IMR-90 (cell line): ENCODE measurements at regions not wholly inside any gene's neighbourhood (a gene's known extent, or its start where the extent isn't known, plus 50 kb on each side); places are given as distances from the start of the nearest gene placed in this dataset.

ENCODE experiments used
- CEBPB ChIP-seq: IDR thresholded peaks from 2 replicates; pipeline ENCODE4 v1.6.1; 2012; ENCODE audit warnings: low read depth, low read length, improper control_type of control experiment
- CHD1 ChIP-seq: IDR thresholded peaks from 2 replicates; pipeline ENCODE4 v1.6.1; 2012; ENCODE audit warnings: low read depth, low read length, improper control_type of control experiment
- CTCF ChIP-seq: conservative IDR thresholded peaks from 2 replicates; pipeline ENCODE4 v1.5.1; 2012; ENCODE audit warnings: mild to moderate bottlenecking, low read depth, low read length, improper control_type of control experiment
- ELK1 ChIP-seq: fragments of 150-350 bp; IDR thresholded peaks from 2 replicates; pipeline ENCODE4 v1.6.1; 2016; ENCODE audit warnings: low read depth, mild to moderate bottlenecking, low read length, moderate library complexity, borderline replicate concordance
- FOS ChIP-seq: fragments of 150-350 bp; IDR thresholded peaks from 2 replicates; pipeline ENCODE4 v1.6.1; 2016; ENCODE audit warnings: low read depth, low read length
- MXI1 ChIP-seq: IDR thresholded peaks from 2 replicates; pipeline ENCODE4 v1.6.1; 2012; ENCODE audit warnings: low read depth, mild to moderate bottlenecking, low read length, moderate library complexity, borderline replicate concordance
- POLR2A ChIP-seq: IDR thresholded peaks from 2 replicates; pipeline ENCODE4 v1.6.1; 2012; ENCODE audit warnings: mild to moderate bottlenecking, low read depth, low read length
- RAD21 ChIP-seq: IDR thresholded peaks from 2 replicates; pipeline ENCODE4 v1.6.1; 2012; ENCODE audit warnings: low read length, improper control_type of control experiment
- RCOR1 ChIP-seq: IDR thresholded peaks from 2 replicates; pipeline ENCODE4 v1.6.1; 2012; ENCODE audit warnings: mild to moderate bottlenecking, low read length, improper control_type of control experiment; ENCODE audit not compliant: insufficient replicate concordance
- RFX5 ChIP-seq: IDR thresholded peaks from 2 replicates; pipeline ENCODE4 v1.8.0; 2012; ENCODE audit warnings: low read depth, mild to moderate bottlenecking, low read length, moderate library complexity
- SMC3 ChIP-seq: fragments of 150-350 bp; IDR thresholded peaks from 2 replicates; pipeline ENCODE4 v1.6.1; 2016; ENCODE audit warnings: low read depth, mild to moderate bottlenecking, antibody characterized with exemption, low read length, moderate library complexity
- USF2 ChIP-seq: fragments of 150-350 bp; IDR thresholded peaks from 2 replicates; pipeline ENCODE4 v1.6.1; 2017; ENCODE audit warnings: mild to moderate bottlenecking, antibody characterized with exemption, low read length, low read depth

GRCh38 chr2:144796164-144796563 lies 276.2 kb upstream of the ZEB2 start:
- TF ChIP-seq CTCF (no peak), RAD21 (no peak), USF2 (no peak), ELK1 (no peak), POLR2A (no peak), SMC3 (no peak), FOS (no peak), CEBPB (no peak), RCOR1 (no peak), MXI1 (no peak), RFX5 (no peak), CHD1 (no peak)
